GM19023 (cell line): ENCODE measurements at regions not wholly inside any gene's neighbourhood (a gene's known extent, or its start where the extent isn't known, plus 50 kb on each side); places are given as distances from the start of the nearest gene placed in this dataset.

Experiments
- ATAC-seq: cut with Tn5 transposase; IDR thresholded peaks from one replicate; pipeline ENCODE4 v1.9.1; 2021; ENCODE audit warnings: mild to moderate bottlenecking, moderate library complexity; ENCODE audit not compliant: unreplicated experiment

- no peak for ATAC-seq
These were observed 85.6 kb downstream of the SNAPC1 start for GRCh38 chr14:61847861-61848260.

- ATAC-seq: no peak
These were observed 92.7 kb downstream of the SNAPC1 start for GRCh38 chr14:61854898-61855297.

- ATAC-seq: peak; percentile 96
These were observed 98.2 kb downstream of the SNAPC1 start for GRCh38 chr14:61860294-61860918.

- ATAC-seq: no peak
These were observed 99.2 kb downstream of the SNAPC1 start for GRCh38 chr14:61861320-61861865.

DNA sequence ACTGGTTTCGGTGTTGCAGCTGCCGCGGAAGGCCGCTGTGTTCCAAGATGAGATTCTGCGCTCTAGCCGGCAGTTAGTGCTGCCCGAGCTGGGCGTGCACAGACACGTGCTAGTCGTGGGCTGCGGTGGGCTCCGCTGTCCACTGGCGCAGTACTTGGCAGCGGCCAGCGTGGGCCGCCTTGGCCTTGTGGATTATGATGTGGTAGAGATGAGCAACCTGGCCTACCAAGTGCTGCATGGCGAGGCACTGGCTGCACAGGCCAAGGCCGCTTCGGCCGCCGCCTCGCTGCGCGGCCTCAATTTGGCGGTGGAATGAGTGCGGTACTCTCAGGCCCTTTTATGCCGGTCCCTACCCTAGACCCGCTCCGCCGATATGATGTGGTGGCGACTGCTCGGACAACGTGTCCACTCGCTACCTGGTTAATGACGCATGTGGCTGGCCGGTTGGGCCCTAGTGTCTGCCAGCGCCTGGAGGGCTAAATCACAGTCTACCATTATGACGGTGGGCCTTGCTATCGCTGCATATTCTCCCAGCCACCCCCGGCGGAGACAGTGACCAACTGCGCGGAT, 102.2 kb downstream of the SNAPC1 start:
- no peak for ATAC-seq

DNA sequence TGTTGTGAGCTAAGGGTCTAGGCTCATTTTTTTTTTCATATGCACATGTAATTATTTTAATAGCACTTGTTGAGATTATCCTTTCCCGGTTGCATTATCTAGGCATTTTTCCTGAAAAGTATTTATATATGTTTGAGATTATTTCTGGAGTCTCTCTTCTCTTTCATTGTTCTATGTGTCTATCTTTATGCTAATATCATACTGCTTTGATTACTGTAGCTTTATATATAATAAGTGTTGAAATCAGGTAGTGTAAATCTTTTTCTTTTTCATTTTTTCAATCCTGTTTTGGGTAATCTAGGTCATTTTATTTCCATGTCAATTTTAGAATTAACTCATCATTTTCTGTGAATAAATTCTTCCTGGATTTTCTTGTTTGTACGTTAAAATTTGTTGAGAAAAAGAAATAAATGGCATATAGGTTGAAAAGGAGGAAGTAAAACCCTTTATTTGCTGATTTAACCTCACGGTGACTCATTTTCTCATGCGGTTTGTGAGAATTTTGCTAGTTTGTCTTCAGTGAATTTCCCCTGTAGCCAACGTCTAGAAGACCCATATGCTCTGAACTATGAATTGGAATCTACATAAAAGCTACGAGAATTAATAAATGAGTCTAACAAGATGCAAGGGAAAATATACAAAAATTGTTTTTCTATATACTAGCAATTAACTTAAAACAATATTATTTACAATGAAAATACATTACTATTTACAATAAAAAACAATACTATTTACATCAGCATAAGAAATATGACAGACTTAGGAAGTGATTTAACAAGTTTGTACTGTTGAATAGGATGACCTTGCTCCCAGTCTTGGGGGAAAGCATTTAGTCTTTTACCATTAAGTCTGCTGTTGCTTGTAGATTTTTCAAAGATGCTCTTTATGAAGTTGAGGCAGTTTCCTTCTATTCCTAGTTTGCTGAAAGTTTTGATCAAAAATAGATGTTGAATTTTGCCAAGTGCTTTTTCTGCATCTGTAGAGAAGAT, 105.0 kb downstream of the SNAPC1 start:
- ATAC-seq: peak; percentile 95

- no peak for ATAC-seq
These were observed 106.6 kb downstream of the SNAPC1 start for GRCh38 chr14:61868846-61869245.

- no peak for ATAC-seq
These were observed 107.9 kb downstream of the SNAPC1 start for GRCh38 chr14:61870163-61870562.

GRCh38 chr14:61872452-61872851, 110.2 kb downstream of the SNAPC1 start:
- peak; percentile 87 for ATAC-seq

DNA sequence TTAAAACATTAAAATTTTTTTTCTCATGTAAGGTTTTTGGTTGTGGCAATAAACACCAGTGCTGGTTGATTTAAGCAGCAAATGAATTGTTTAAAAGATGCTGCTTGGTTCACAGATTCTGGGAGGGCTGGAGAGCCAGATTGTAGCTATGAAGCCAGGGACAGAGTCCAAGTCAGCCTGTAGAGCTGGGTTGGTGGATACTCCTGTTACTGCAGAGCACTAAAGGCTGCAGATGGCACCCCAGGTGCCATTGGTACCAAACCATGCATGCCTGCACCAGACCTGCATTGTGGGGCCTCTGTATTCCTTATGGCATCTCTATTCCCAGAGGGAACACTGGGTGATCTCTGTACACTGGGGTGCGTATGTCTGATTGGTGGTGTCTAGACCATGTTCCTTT, 113.3 kb downstream of the SNAPC1 start:
- ATAC-seq: no peak

- no peak for ATAC-seq
These were observed 114.3 kb downstream of the SNAPC1 start for GRCh38 chr14:61876362-61877034.

GRCh38 chr14:61877035-61877390, 114.8 kb downstream of the SNAPC1 start:
- no peak for ATAC-seq

GRCh38 chr14:61877768-61878167, 115.5 kb downstream of the SNAPC1 start:
- ATAC-seq: no peak

- no peak for ATAC-seq
These were observed 116.7 kb downstream of the SNAPC1 start for GRCh38 chr14:61878931-61879330.

- no peak for ATAC-seq
These were observed 118.8 kb downstream of the SNAPC1 start for GRCh38 chr14:61881046-61881445.

GRCh38 chr14:61884711-61885110, 122.5 kb downstream of the SNAPC1 start:
- no peak for ATAC-seq

- ATAC-seq: no peak
These were observed 123.2 kb downstream of the SNAPC1 start for GRCh38 chr14:61885203-61885961.

DNA sequence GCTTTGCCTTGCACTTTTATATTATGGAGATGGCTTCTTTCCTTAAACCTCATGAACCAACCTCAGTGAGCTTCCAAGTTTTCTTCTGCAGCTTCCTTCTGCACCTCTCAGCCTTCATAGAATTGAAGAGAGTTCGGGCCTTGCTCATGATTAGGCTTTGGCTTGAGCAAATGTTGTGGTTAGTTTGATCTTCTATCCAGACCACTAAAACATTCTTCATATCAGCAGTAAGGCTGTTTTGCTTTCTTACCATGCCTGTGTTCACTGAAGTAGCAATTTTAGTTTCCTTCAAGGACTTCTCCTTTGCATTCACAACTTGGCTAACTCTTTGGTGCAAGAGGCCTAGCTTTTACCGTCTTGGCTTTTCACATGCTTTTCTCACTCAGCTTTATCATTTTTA, 125.4 kb downstream of the SNAPC1 start:
- no peak for ATAC-seq

DNA sequence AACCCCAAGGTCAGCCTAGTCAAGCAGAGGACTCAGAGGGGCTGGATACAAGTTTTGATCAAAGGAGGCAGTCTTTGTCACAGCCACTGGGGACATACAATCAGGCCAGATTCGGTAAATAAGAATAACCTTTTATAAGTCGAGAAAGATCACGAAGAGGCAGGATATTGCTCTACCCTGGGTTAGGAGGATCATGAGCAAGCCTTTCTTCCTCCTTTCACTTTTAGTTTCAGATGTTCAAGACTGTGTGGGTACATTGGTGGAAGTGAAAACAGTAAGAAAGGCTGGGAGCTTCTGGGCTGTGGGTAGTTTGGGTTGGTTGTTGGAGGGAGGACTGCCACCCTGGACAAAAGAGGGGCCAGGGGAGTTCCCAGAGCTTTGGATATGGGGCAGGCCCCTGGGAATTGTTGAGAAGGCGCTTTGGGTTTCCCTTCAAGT, 127.7 kb downstream of the SNAPC1 start:
- peak; percentile 99 for ATAC-seq

DNA sequence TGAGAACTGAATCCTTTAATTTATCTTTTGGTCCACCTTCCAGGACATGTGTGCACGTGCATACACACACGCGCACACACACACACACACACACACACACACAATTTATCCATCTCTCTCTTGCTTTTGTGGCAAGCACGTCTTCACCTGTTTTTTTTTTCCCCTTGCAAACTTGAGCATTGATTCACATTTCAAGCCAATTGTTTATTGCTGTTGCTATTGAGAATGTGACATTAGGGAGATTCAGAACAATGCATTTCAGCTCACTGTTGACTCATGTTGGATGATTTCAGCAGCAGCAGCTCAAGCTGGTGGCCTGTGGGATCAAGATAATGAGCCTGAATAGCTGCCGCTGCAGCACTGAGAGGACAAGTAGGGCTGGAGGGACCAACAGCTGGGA, 128.9 kb downstream of the SNAPC1 start:
- ATAC-seq: no peak
